CD14-positive monocyte (primary cell): ENCODE measurements at regions not wholly inside any gene's neighbourhood (a gene's known extent, or its start where the extent isn't known, plus 50 kb on each side); places are given as distances from the start of the nearest gene placed in this dataset.

Experiments used
- DNase-seq, 3 donors: peaks; one replicate each; pipeline ENCODE4 v3.0.0-alpha.2; 2011 to 2022
- H2AFZ ChIP-seq: 2 replicates; pipeline ENCODE4 v1.6.0; 2012; ENCODE audit warnings: mild to moderate bottlenecking, low read depth, low read length, inconsistent platforms; ENCODE audit not compliant: insufficient read depth, poor library complexity, severe bottlenecking
- H3K27ac ChIP-seq, 2 donors: 1 replicate in 1 of 2; 2 replicates in 1 of 2; pipeline ENCODE4 v1.5.1; 2012 to 2013; ENCODE audit warnings: low read length in 2 of 2, control low read depth in 1 of 2, inconsistent platforms in 1 of 2, low read depth in 1 of 2, mild to moderate bottlenecking in 1 of 2
- H3K27me3 ChIP-seq, 2 donors: one replicate each; pipeline versions ENCODE4 v1.6.0 to v1.6.1; 2011 to 2013; ENCODE audit warnings: low read length in 2 of 2; ENCODE audit not compliant: control insufficient read depth in 2 of 2, insufficient read depth in 2 of 2
- H3K36me3 ChIP-seq, 2 donors: replicated peaks in 1 of 2; 1 replicate in 1 of 2; 2 replicates in 1 of 2; pipeline versions ENCODE4 v1.5.1 to v1.6.1; 2012 to 2013; ENCODE audit warnings: low read length in 2 of 2, control low read depth in 1 of 2, inconsistent platforms in 1 of 2, mild to moderate bottlenecking in 1 of 2; ENCODE audit not compliant: insufficient read depth in 2 of 2, control insufficient read depth in 1 of 2
- H3K4me1 ChIP-seq, 2 donors: 1 replicate in 1 of 2; 2 replicates in 1 of 2; pipeline versions ENCODE4 v1.5.1 to v1.6.1; 2012 to 2013; ENCODE audit warnings: low read length in 2 of 2, control low read depth in 1 of 2, inconsistent platforms in 1 of 2, mild to moderate bottlenecking in 1 of 2, moderate library complexity in 1 of 2; ENCODE audit not compliant: insufficient read depth in 2 of 2, control insufficient read depth in 1 of 2
- H3K4me2 ChIP-seq: replicated peaks from 2 replicates; pipeline ENCODE3; 2012; ENCODE audit warnings: low read length, moderate library complexity, mild to moderate bottlenecking; ENCODE audit not compliant: poor library complexity, severe bottlenecking; ENCODE audit errors: extremely low read depth
- H3K4me3 ChIP-seq, 3 experiments: fragments of 200-600 bp in 1 of 3; sonication (generic) in 1 of 3; replicated peaks in 1 of 3; 1 replicate in 2 of 3; 2 replicates in 1 of 3; pipeline ENCODE4 v1.5.1; 2011 to 2013; ENCODE audit warnings: low read length in 3 of 3, mild to moderate bottlenecking in 3 of 3, control low read depth in 2 of 3, low read depth in 2 of 3, inconsistent platforms in 1 of 3, moderate library complexity in 1 of 3
- H3K79me2 ChIP-seq: 2 replicates; pipeline ENCODE4 v1.6.0; 2012; ENCODE audit warnings: mild to moderate bottlenecking, control low read depth, inconsistent platforms, low read length, moderate library complexity; ENCODE audit not compliant: insufficient read depth
- H3K9ac ChIP-seq: 2 replicates; pipeline ENCODE4 v1.6.0; 2017; ENCODE audit warnings: low read length, mild to moderate bottlenecking; ENCODE audit not compliant: insufficient read depth, poor library complexity, severe bottlenecking
- H3K9me3 ChIP-seq, 2 donors: replicated peaks in 1 of 2; 1 replicate in 1 of 2; 2 replicates in 1 of 2; pipeline versions ENCODE4 v1.5.1 to v1.6.1; 2012 to 2013; ENCODE audit warnings: low read length in 2 of 2, control low read depth in 1 of 2; ENCODE audit not compliant: control insufficient read depth in 1 of 2, insufficient read depth in 1 of 2
- H4K20me1 ChIP-seq: 2 replicates; pipeline ENCODE4 v1.6.0; 2012; ENCODE audit warnings: mild to moderate bottlenecking, low read length, control low read depth, moderate library complexity; ENCODE audit not compliant: insufficient read depth
- H3K27ac Mint-ChIP-seq, 7 donors: one replicate each; pipeline ENCODE4 v1.8.0; 2020; ENCODE audit warnings: mild to moderate bottlenecking in 7 of 7, mixed read lengths in 7 of 7, moderate library complexity in 6 of 7, inconsistent platforms in 2 of 7
- H3K27me3 Mint-ChIP-seq, 3 donors: one replicate each; pipeline ENCODE4 v1.8.0; 2021 to 2022; ENCODE audit warnings: low read depth in 3 of 3, mild to moderate bottlenecking in 3 of 3, mixed read lengths in 3 of 3, moderate library complexity in 3 of 3, inconsistent platforms in 1 of 3
- H3K36me3 Mint-ChIP-seq, 2 donors: one replicate each; pipeline ENCODE4 v1.8.0; 2020; ENCODE audit warnings: mixed read lengths in 2 of 2, inconsistent platforms in 1 of 2, mild to moderate bottlenecking in 1 of 2
- H3K4me1 Mint-ChIP-seq: one replicate; pipeline ENCODE4 v1.8.0; 2020; ENCODE audit warnings: mild to moderate bottlenecking, mixed read lengths
- H3K4me3 Mint-ChIP-seq, 2 donors: one replicate each; pipeline ENCODE4 v1.8.0; 2020; ENCODE audit warnings: mild to moderate bottlenecking in 2 of 2, mixed read lengths in 2 of 2, moderate library complexity in 1 of 2
- H3K9me3 Mint-ChIP-seq, 7 donors: one replicate each; pipeline ENCODE4 v1.8.0; 2020 to 2022; ENCODE audit warnings: mixed read lengths in 7 of 7, mild to moderate bottlenecking in 6 of 7, moderate library complexity in 6 of 7, inconsistent platforms in 2 of 7
- WGBS: methylation state at CpG from one replicate; pipeline ENCODE4 v1.1.5; 2013; ENCODE audit warnings: missing lambda C conversion rate; ENCODE audit not compliant: insufficient coverage; 5-methylcytosine and 5-hydroxymethylcytosine counted together
- intact Hi-C, 2 donors: fragments of 100-400 bp; cut with micrococcal nuclease; formaldehyde crosslinking; loops; one replicate each; pipeline versions ENCODE4 v1.15.0 to v1.15.1; 2023
- TF ChIP-seq, protein P1 (sequence below): fragments of 200-600 bp; IDR thresholded peaks from one replicate; pipeline ENCODE4 v1.8.0; 2022; ENCODE audit warnings: antibody characterized with exemption, mild to moderate bottlenecking

GRCh38 chr17:63023049-63023448 lies 57.0 kb downstream of the TANC2 start:
- H3K9me3 ChIP-seq: no peaks in the 10 kb centered on the region
- no peaks in the 10 kb centered on the region for H4K20me1 ChIP-seq
- intact Hi-C loops: no loop called here
- Mint-ChIP-seq H3K9me3 (peaks cover 0 to 9% (median 4%) of the 10 kb centered on the region in 7 donors), H3K27me3 (peaks cover 0 to 2% (median 0%) of the 10 kb centered on the region in 3 donors), H3K27ac (no peak overlapping the region), H3K4me1 (no peaks in the 10 kb centered on the region), H3K4me3 (no peak overlapping the region), H3K36me3 (no peaks in the 10 kb centered on the region)
- no peaks in the 10 kb centered on the region for H3K4me1 ChIP-seq
- 100% methylated on average over 2 of the region's 2 CpGs for WGBS
- TF ChIP-seq, protein P1, sequence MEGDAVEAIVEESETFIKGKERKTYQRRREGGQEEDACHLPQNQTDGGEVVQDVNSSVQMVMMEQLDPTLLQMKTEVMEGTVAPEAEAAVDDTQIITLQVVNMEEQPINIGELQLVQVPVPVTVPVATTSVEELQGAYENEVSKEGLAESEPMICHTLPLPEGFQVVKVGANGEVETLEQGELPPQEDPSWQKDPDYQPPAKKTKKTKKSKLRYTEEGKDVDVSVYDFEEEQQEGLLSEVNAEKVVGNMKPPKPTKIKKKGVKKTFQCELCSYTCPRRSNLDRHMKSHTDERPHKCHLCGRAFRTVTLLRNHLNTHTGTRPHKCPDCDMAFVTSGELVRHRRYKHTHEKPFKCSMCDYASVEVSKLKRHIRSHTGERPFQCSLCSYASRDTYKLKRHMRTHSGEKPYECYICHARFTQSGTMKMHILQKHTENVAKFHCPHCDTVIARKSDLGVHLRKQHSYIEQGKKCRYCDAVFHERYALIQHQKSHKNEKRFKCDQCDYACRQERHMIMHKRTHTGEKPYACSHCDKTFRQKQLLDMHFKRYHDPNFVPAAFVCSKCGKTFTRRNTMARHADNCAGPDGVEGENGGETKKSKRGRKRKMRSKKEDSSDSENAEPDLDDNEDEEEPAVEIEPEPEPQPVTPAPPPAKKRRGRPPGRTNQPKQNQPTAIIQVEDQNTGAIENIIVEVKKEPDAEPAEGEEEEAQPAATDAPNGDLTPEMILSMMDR: no peak
- H3K27me3 ChIP-seq: no peaks in the 10 kb centered on the region
- no peak for DNase-seq
- H3K4me3 ChIP-seq: no peak overlapping the region
- no peaks in the 10 kb centered on the region for H3K79me2 ChIP-seq
- no peak overlapping the region for H2AFZ ChIP-seq
- H3K36me3 ChIP-seq: no peaks in the 10 kb centered on the region
- no peak overlapping the region for H3K27ac ChIP-seq
- H3K4me2 ChIP-seq: no peak overlapping the region
- no peak overlapping the region for H3K9ac ChIP-seq

GRCh38 chr17:63024201-63024600 lies 58.2 kb downstream of the TANC2 start:
- Mint-ChIP-seq H3K4me3 (no peak overlapping the region), H3K27me3 (peaks cover 0 to 2% (median 0%) of the 10 kb centered on the region in 3 donors), H3K9me3 (peaks cover 0 to 9% (median 4%) of the 10 kb centered on the region in 7 donors), H3K27ac (no peak overlapping the region), H3K36me3 (no peaks in the 10 kb centered on the region), H3K4me1 (no peaks in the 10 kb centered on the region)
- Histone ChIP-seq H4K20me1 (no peaks in the 10 kb centered on the region), H3K27ac (no peak overlapping the region), H3K27me3 (no peaks in the 10 kb centered on the region), H3K79me2 (no peaks in the 10 kb centered on the region), H3K4me1 (no peaks in the 10 kb centered on the region), H3K4me3 (no peak overlapping the region), H3K36me3 (no peaks in the 10 kb centered on the region), H2AFZ (no peak overlapping the region), H3K9me3 (no peaks in the 10 kb centered on the region), H3K9ac (no peak overlapping the region), H3K4me2 (no peak overlapping the region)
- WGBS: 83% methylated on average over 1 of the region's 4 CpGs
- TF ChIP-seq, protein P1: no peak
- DNase-seq: no peak
- intact Hi-C loops: no loop called here
